ENCODE measurements at regions not wholly inside any gene's neighbourhood (a gene's known extent, or its start where the extent isn't known, plus 50 kb on each side); places are given as distances from the start of the nearest gene placed in this dataset.

GRCh38 chr11:123282597-123282996, 87.5 kb upstream of the CLMP start:
- Histone ChIP-seq H2AFZ (no peak overlapping the region), H3F3A (replicated peaks; ENCODE audit: low read depth) (no peaks in the 10 kb centered on the region), H3K79me2 (replicated peaks; ENCODE audit: insufficient read depth) (no peaks in the 10 kb centered on the region), H3K27me3 (ENCODE audit: insufficient read depth) (no peaks in the 10 kb centered on the region), H3K27ac (ENCODE audit: low read depth) (no peak overlapping the region), H3K9me2 (ENCODE audit: insufficient read depth) (no peaks in the 10 kb centered on the region), H3K4me1 (ENCODE audit: insufficient read depth) (no peaks in the 10 kb centered on the region), H3K4me2 (no peak overlapping the region), H3K36me3 (ENCODE audit: insufficient read depth) (no peaks in the 10 kb centered on the region), H3K4me3 (no peak overlapping the region), H4K20me1 (replicated peaks; ENCODE audit: insufficient read depth) (no peaks in the 10 kb centered on the region)
- no peaks in the 10 kb centered on the region for H3K9me3 Mint-ChIP-seq
- peaks cover 5% of the 10 kb centered on the region; the same call in 2 of the 3 replicates for H3K4me1 Mint-ChIP-seq
- DNase-seq (ENCODE audit: low spot score) (no peak), ATAC-seq (no peak)
- no peaks in the 10 kb centered on the region for H3K36me3 Mint-ChIP-seq (ENCODE audit: low read depth)
- no peaks in the 10 kb centered on the region for H3K27me3 Mint-ChIP-seq (ENCODE audit: insufficient read depth, low read depth, poor library complexity)
- TF ChIP-seq EZH2 (IDR thresholded peaks at IDR 0.05; ENCODE audit: low read depth, unreplicated experiment) = no peak
- TF ChIP-seq STAT1 (IDR thresholded peaks at IDR 0.05; ENCODE audit: unreplicated experiment) = no peak
- no peak for TF ChIP-seq POLR2AphosphoS5 (IDR thresholded peaks at IDR 0.05; ENCODE audit: low read depth)
- no peak for TF ChIP-seq JUNB (IDR thresholded peaks at IDR 0.05; ENCODE audit: unreplicated experiment)
- TF ChIP-seq ZNF114 (CRISPR knock-in tag; IDR thresholded peaks at IDR 0.05) = no peak
- no peak for TF ChIP-seq CREB1 (CRISPR knock-in tag; IDR thresholded peaks at IDR 0.05; ENCODE audit: low read depth)
- no peak for TF ChIP-seq ZNF462 (CRISPR knock-in tag; IDR thresholded peaks at IDR 0.05)
- TF ChIP-seq CTCF (conservative IDR thresholded peaks at IDR 0.05; ENCODE audit: low read depth in 2 of 2) = no peak
- no peak for TF ChIP-seq REST (IDR thresholded peaks at IDR 0.05; ENCODE audit: unreplicated experiment)
- no peak for TF ChIP-seq NANOG (IDR thresholded peaks at IDR 0.05; ENCODE audit: borderline replicate concordance)
- no peak for TF ChIP-seq ZNF331 (CRISPR knock-in tag; IDR thresholded peaks at IDR 0.05; ENCODE audit: low read depth)
- no peak overlapping the region for H3K4me3 Mint-ChIP-seq
- no peak overlapping the region for H3K27ac Mint-ChIP-seq
